ENCODE measurements at regions not wholly inside any gene's neighbourhood (a gene's known extent, or its start where the extent isn't known, plus 50 kb on each side); places are given as distances from the start of the nearest gene placed in this dataset.

DNA sequence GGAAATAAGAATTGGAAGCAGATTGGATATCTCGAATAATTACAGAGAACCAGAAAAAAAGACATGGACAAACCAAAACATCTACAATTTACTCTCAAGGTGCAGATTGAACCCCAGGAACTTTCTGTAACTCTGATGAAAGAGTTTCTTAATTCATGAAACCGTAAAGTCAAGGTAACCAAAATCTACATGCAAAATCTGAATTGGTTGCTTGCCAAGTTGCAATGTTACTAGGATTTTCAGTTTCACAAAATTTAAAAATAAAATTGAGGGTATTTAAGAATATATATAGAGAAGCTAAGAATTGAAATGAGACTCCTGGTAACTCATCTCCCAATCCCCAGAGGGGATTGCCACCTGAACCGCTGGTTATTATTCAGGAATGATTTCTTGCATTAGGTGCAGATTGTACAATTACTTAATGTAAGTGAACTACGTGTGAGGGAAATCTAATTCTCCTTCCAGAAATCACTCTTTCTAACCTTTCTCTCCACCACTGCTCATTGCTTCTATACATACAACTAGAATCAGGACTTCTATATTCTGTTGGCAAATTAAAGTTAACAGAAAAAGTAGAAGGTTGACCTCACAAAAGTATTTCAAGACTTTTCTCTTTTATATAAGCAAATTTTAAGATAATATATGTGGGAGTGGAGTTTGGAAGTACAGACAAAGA, 221.5 kb upstream of the NDST4 start:
- no peaks in the 10 kb centered on the region for H3K36me3 ChIP-seq (ENCODE audit: control insufficient read depth, insufficient read depth, low read length)
- H3K4me1 ChIP-seq (ENCODE audit: control insufficient read depth, extremely low read depth, insufficient read depth, low read length) = no peaks in the 10 kb centered on the region
- no peak overlapping the region for H2AFZ ChIP-seq (ENCODE audit: low read length)
- no peak for DNase-seq (ENCODE audit: low read depth in 2 of 2)
- TF ChIP-seq EZH2 (IDR thresholded peaks at IDR 0.05; ENCODE audit: low read length, missing control alignments) = no peak
- TF ChIP-seq, protein P1, sequence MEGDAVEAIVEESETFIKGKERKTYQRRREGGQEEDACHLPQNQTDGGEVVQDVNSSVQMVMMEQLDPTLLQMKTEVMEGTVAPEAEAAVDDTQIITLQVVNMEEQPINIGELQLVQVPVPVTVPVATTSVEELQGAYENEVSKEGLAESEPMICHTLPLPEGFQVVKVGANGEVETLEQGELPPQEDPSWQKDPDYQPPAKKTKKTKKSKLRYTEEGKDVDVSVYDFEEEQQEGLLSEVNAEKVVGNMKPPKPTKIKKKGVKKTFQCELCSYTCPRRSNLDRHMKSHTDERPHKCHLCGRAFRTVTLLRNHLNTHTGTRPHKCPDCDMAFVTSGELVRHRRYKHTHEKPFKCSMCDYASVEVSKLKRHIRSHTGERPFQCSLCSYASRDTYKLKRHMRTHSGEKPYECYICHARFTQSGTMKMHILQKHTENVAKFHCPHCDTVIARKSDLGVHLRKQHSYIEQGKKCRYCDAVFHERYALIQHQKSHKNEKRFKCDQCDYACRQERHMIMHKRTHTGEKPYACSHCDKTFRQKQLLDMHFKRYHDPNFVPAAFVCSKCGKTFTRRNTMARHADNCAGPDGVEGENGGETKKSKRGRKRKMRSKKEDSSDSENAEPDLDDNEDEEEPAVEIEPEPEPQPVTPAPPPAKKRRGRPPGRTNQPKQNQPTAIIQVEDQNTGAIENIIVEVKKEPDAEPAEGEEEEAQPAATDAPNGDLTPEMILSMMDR (conservative IDR thresholded peaks at IDR 0.05 in 1 of 2, IDR thresholded peaks at IDR 0.05 in 1 of 2; ENCODE audit: low read depth in 1 of 2, low read length in 2 of 2) = no peak
- H3K27me3 ChIP-seq (ENCODE audit: control insufficient read depth, insufficient read depth, low read length) = no peaks in the 10 kb centered on the region
- no peaks in the 10 kb centered on the region for H3K79me2 ChIP-seq (ENCODE audit: control insufficient read depth, insufficient read depth, low read length)
- no peak overlapping the region for H3K27ac ChIP-seq (ENCODE audit: insufficient read depth, low read length)
- no peaks in the 10 kb centered on the region for H3K9me3 ChIP-seq (ENCODE audit: control insufficient read depth, insufficient read depth, low read depth, low read length)
- H3K4me3 ChIP-seq (replicated peaks in 1 of 4; ENCODE audit: control extremely low read depth in 1 of 4, insufficient read depth in 1 of 4, low read depth in 3 of 4, low read length in 4 of 4) = no peak overlapping the region
- no peak overlapping the region for H3K9ac ChIP-seq (ENCODE audit: insufficient read depth, low read length)
- no peaks in the 10 kb centered on the region for H4K20me1 ChIP-seq (ENCODE audit: control insufficient read depth, extremely low read depth, insufficient read depth, low read length)
- no peak overlapping the region for H3K4me2 ChIP-seq (ENCODE audit: extremely low read depth, insufficient read depth, low read length)

DNA sequence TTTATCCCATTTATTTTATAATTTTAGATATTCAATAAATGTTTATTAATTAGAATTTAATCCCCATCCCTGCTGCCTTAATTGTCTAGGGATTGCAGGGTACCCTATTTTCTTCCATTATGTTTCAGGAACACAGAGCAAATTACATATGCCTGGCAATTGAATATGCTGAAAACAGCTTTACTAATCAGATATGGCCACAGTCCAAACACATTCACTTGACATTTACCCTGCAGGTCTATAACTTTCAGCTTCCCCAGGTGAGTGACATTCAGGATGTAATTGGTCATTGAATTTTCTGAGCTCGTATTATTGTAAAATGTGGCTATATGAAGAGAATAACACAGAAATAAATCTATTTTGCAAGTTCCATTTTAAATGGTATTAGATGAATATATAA, 218.7 kb upstream of the NDST4 start:
- H3K4me2 ChIP-seq (ENCODE audit: extremely low read depth, insufficient read depth, low read length) = no peak overlapping the region
- no peaks in the 10 kb centered on the region for H3K79me2 ChIP-seq (ENCODE audit: control insufficient read depth, insufficient read depth, low read length)
- no peaks in the 10 kb centered on the region for H3K4me1 ChIP-seq (ENCODE audit: control insufficient read depth, extremely low read depth, insufficient read depth, low read length)
- no peak overlapping the region for H3K9ac ChIP-seq (ENCODE audit: insufficient read depth, low read length)
- no peaks in the 10 kb centered on the region for H4K20me1 ChIP-seq (ENCODE audit: control insufficient read depth, extremely low read depth, insufficient read depth, low read length)
- DNase-seq (ENCODE audit: low read depth in 2 of 2) = no peak
- H3K4me3 ChIP-seq (replicated peaks in 1 of 4; ENCODE audit: control extremely low read depth in 1 of 4, insufficient read depth in 1 of 4, low read depth in 3 of 4, low read length in 4 of 4) = no peak overlapping the region
- H3K27me3 ChIP-seq (ENCODE audit: control insufficient read depth, insufficient read depth, low read length) = no peaks in the 10 kb centered on the region
- no peak overlapping the region for H3K27ac ChIP-seq (ENCODE audit: insufficient read depth, low read length)
- no peaks in the 10 kb centered on the region for H3K9me3 ChIP-seq (ENCODE audit: control insufficient read depth, insufficient read depth, low read depth, low read length)
- no peak for TF ChIP-seq EZH2 (IDR thresholded peaks at IDR 0.05; ENCODE audit: low read length, missing control alignments)
- TF ChIP-seq, protein P1 (conservative IDR thresholded peaks at IDR 0.05 in 1 of 2, IDR thresholded peaks at IDR 0.05 in 1 of 2; ENCODE audit: low read depth in 1 of 2, low read length in 2 of 2) = no peak
- no peak overlapping the region for H2AFZ ChIP-seq (ENCODE audit: low read length)
- H3K36me3 ChIP-seq (ENCODE audit: control insufficient read depth, insufficient read depth, low read length) = no peaks in the 10 kb centered on the region

DNA sequence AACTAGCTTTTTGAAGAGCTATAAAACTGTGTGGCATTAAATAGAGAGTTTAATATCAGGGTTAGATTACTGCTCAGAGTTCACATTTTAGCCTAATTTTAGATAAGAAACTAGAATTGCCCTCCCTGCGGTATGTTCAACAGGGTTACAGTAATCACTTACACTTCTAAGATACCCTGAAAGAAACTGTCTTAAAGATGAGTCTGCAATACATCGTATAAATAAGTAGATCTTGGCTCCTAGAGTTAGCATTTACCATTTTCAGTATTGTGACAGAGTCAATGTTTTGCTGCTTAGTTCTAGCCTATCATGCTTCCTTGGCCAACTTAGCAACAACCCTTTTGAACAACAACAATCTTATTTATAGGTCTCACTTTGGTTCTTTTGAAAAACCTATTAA, 217.8 kb upstream of the NDST4 start:
- Histone ChIP-seq H3K9me3 (ENCODE audit: control insufficient read depth, insufficient read depth, low read depth, low read length) (no peaks in the 10 kb centered on the region), H3K27me3 (ENCODE audit: control insufficient read depth, insufficient read depth, low read length) (no peaks in the 10 kb centered on the region)

More for the DNA sequence above, 217.8 kb upstream of the NDST4 start:
- H3K9ac ChIP-seq (ENCODE audit: insufficient read depth, low read length) = no peak overlapping the region
- H3K4me1 ChIP-seq (ENCODE audit: control insufficient read depth, extremely low read depth, insufficient read depth, low read length) = no peaks in the 10 kb centered on the region
- no peak overlapping the region for H3K4me2 ChIP-seq (ENCODE audit: extremely low read depth, insufficient read depth, low read length)
- TF ChIP-seq, protein P1 (conservative IDR thresholded peaks at IDR 0.05 in 1 of 2, IDR thresholded peaks at IDR 0.05 in 1 of 2; ENCODE audit: low read depth in 1 of 2, low read length in 2 of 2) = no peak
- TF ChIP-seq EZH2 (IDR thresholded peaks at IDR 0.05; ENCODE audit: low read length, missing control alignments) = no peak
- no peak overlapping the region for H2AFZ ChIP-seq (ENCODE audit: low read length)
- H3K27ac ChIP-seq (ENCODE audit: insufficient read depth, low read length) = no peak overlapping the region
- H3K79me2 ChIP-seq (ENCODE audit: control insufficient read depth, insufficient read depth, low read length) = no peaks in the 10 kb centered on the region
- no peaks in the 10 kb centered on the region for H4K20me1 ChIP-seq (ENCODE audit: control insufficient read depth, extremely low read depth, insufficient read depth, low read length)
- H3K4me3 ChIP-seq (replicated peaks in 1 of 4; ENCODE audit: control extremely low read depth in 1 of 4, insufficient read depth in 1 of 4, low read depth in 3 of 4, low read length in 4 of 4) = no peak overlapping the region
- no peaks in the 10 kb centered on the region for H3K36me3 ChIP-seq (ENCODE audit: control insufficient read depth, insufficient read depth, low read length)
- DNase-seq (ENCODE audit: low read depth in 2 of 2) = no peak
